Heart left ventricle (tissue), 13 donors: ENCODE measurements at regions not wholly inside any gene's neighbourhood (a gene's known extent, or its start where the extent isn't known, plus 50 kb on each side); places are given as distances from the start of the nearest gene placed in this dataset.

Experiments used
- POLR2A ChIP-seq, 2 donors: fragments of 450-650 bp; IDR thresholded peaks; one replicate each; pipeline ENCODE4 v1.6.1; 2017; ENCODE audit warnings: antibody characterized with exemption in 2 of 2, mild to moderate bottlenecking in 2 of 2, moderate library complexity in 2 of 2
- TF ChIP-seq, protein P1 (sequence below), 12 donors: fragments of 200-600 bp; sonication (generic) in 4 of 12; IDR thresholded peaks; one replicate each; pipeline versions ENCODE4 v1.5.0 to v1.8.0; 2018 to 2022; ENCODE audit warnings: antibody characterized with exemption in 12 of 12, mild to moderate bottlenecking in 5 of 12
- donor health status: ischemic (EF 13 %, LVEDD 7.1; RV severe dilation, severe dysfunction).
- donor health status: DM: no; HTN: yes; CAD: no.
- donor health status: DM: no; HTN: no; CAD: no.
- donor health status: ischemic (EF 25% LVEDD 6.9; RV normal size, moderate dysfunction).
- donor health status: ischemic (EF 25% LVEDD 5.7; RV mildly dilated, moderate dysfunction).
- donor health status: ischemic (EF 35%, LVEDD 5.7; RV mildly dilated, moderate dysfunction).
- donor health status: nonischemic (EF 11% LVEDD 7.7; RV severe dilation, severe dysfunction).
- donor health status: DM: yes; HTN: yes; CAD: no.
- donor health status: PGD.
- donor health status: ischemic (EF 29% LVEDD 5.4; RV normal size, mild dysfunction).
- donor health status: nonischemic (EF 23%, LVEDD 6.1; RV moderate dilation, normal function).

GRCh38 chr2:195473862-195474261 lies 183.2 kb upstream of the SLC39A10 start:
- TF ChIP-seq, protein P1, sequence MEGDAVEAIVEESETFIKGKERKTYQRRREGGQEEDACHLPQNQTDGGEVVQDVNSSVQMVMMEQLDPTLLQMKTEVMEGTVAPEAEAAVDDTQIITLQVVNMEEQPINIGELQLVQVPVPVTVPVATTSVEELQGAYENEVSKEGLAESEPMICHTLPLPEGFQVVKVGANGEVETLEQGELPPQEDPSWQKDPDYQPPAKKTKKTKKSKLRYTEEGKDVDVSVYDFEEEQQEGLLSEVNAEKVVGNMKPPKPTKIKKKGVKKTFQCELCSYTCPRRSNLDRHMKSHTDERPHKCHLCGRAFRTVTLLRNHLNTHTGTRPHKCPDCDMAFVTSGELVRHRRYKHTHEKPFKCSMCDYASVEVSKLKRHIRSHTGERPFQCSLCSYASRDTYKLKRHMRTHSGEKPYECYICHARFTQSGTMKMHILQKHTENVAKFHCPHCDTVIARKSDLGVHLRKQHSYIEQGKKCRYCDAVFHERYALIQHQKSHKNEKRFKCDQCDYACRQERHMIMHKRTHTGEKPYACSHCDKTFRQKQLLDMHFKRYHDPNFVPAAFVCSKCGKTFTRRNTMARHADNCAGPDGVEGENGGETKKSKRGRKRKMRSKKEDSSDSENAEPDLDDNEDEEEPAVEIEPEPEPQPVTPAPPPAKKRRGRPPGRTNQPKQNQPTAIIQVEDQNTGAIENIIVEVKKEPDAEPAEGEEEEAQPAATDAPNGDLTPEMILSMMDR (IDR thresholded peaks at IDR 0.05), result no peak
- no peak for TF ChIP-seq POLR2A (IDR thresholded peaks at IDR 0.05)
